ENCODE measurements at regions not wholly inside any gene's neighbourhood (a gene's known extent, or its start where the extent isn't known, plus 50 kb on each side); places are given as distances from the start of the nearest gene placed in this dataset.

GRCh38 chr4:11264841-11265240 is 163.9 kb downstream of the HS3ST1 start:
- peaks cover 5% of the 10 kb centered on the region for H3K27me3 Mint-ChIP-seq (ENCODE audit: low read depth, poor library complexity)
- peaks cover 22% of the 10 kb centered on the region for H3K9me3 Mint-ChIP-seq
- H3K4me3 Mint-ChIP-seq: no peak overlapping the region
- no peak for DNase-seq
- TF ChIP-seq CTCF (IDR thresholded peaks at IDR 0.05): no peak
- peaks cover 4% of the 10 kb centered on the region for H3K36me3 Mint-ChIP-seq (ENCODE audit: low read depth)
- H3K4me1 Mint-ChIP-seq: peaks cover 8% of the 10 kb centered on the region
- no peak overlapping the region for H3K27ac Mint-ChIP-seq

GRCh38 chr4:11264346-11264745 is 164.3 kb downstream of the HS3ST1 start:
- no peak overlapping the region for H3K27ac Mint-ChIP-seq
- peaks cover 3% of the 10 kb centered on the region for H3K27me3 Mint-ChIP-seq (ENCODE audit: low read depth, poor library complexity)
- H3K4me3 Mint-ChIP-seq: no peak overlapping the region

GRCh38 chr4:11263208-11263607 is 165.5 kb downstream of the HS3ST1 start:
- Mint-ChIP-seq H3K9me3 (peaks cover 22% of the 10 kb centered on the region), H3K27ac (no peak overlapping the region)
- TF ChIP-seq CTCF (IDR thresholded peaks at IDR 0.05): no peak

More at GRCh38 chr4:11264346-11264745, 164.3 kb downstream of the HS3ST1 start:
- no peak for TF ChIP-seq CTCF (IDR thresholded peaks at IDR 0.05)
- peaks cover 4% of the 10 kb centered on the region for H3K36me3 Mint-ChIP-seq (ENCODE audit: low read depth)
- no peak for DNase-seq
- H3K4me1 Mint-ChIP-seq: peaks cover 10% of the 10 kb centered on the region
- H3K9me3 Mint-ChIP-seq: peaks cover 22% of the 10 kb centered on the region

GRCh38 chr4:11261066-11261850 is 167.4 kb downstream of the HS3ST1 start:
- TF ChIP-seq CTCF (IDR thresholded peaks at IDR 0.05): no peak
- H3K36me3 Mint-ChIP-seq (ENCODE audit: low read depth): no peaks in the 10 kb centered on the region
- peaks cover 10% of the 10 kb centered on the region for H3K4me1 Mint-ChIP-seq
- peaks cover 6% of the 10 kb centered on the region for H3K9me3 Mint-ChIP-seq
- H3K27me3 Mint-ChIP-seq (ENCODE audit: low read depth, poor library complexity): peaks cover 3% of the 10 kb centered on the region
- no peak for DNase-seq
- no peak overlapping the region for H3K27ac Mint-ChIP-seq
- H3K4me3 Mint-ChIP-seq: no peak overlapping the region

More at GRCh38 chr4:11263208-11263607, 165.5 kb downstream of the HS3ST1 start:
- H3K4me3 Mint-ChIP-seq: no peak overlapping the region
- H3K36me3 Mint-ChIP-seq (ENCODE audit: low read depth): peaks cover 4% of the 10 kb centered on the region
- peaks cover 3% of the 10 kb centered on the region for H3K27me3 Mint-ChIP-seq (ENCODE audit: low read depth, poor library complexity)
- H3K4me1 Mint-ChIP-seq: peaks cover 10% of the 10 kb centered on the region
- no peak for DNase-seq

GRCh38 chr4:11259837-11260236 is 168.9 kb downstream of the HS3ST1 start:
- H3K36me3 Mint-ChIP-seq (ENCODE audit: low read depth): no peaks in the 10 kb centered on the region
- H3K27me3 Mint-ChIP-seq (ENCODE audit: low read depth, poor library complexity): peaks cover 3% of the 10 kb centered on the region
- DNase-seq: no peak
- no peak for TF ChIP-seq CTCF (IDR thresholded peaks at IDR 0.05)
- H3K27ac Mint-ChIP-seq: no peak overlapping the region
- no peak overlapping the region for H3K4me3 Mint-ChIP-seq
- H3K4me1 Mint-ChIP-seq: peaks cover 10% of the 10 kb centered on the region
- no peaks in the 10 kb centered on the region for H3K9me3 Mint-ChIP-seq

GRCh38 chr4:11252149-11252548 is 176.5 kb downstream of the HS3ST1 start:
- no peak for TF ChIP-seq CTCF (IDR thresholded peaks at IDR 0.05)
- Mint-ChIP-seq H3K36me3 (ENCODE audit: low read depth) (no peaks in the 10 kb centered on the region), H3K4me3 (no peak overlapping the region), H3K27ac (no peak overlapping the region), H3K4me1 (no peaks in the 10 kb centered on the region), H3K27me3 (ENCODE audit: low read depth, poor library complexity) (no peaks in the 10 kb centered on the region), H3K9me3 (peaks cover 5% of the 10 kb centered on the region)
- DNase-seq: no peak
